Small intestine (tissue), 7 donors: ENCODE measurements at regions not wholly inside any gene's neighbourhood (a gene's known extent, or its start where the extent isn't known, plus 50 kb on each side); places are given as distances from the start of the nearest gene placed in this dataset.

ENCODE experiments used
- DNase-seq, 2 donors: peaks; one replicate each; pipeline versions ENCODE4 v3.0.0 to v3.0.0-alpha.2; 2013
- FAIRE-seq: peaks from 2 replicates; lab custom pipeline; 2012; peaks lifted over from hg19 to GRCh38; lab: Jason Lieb, UNC
- H3K27ac ChIP-seq, 3 donors: one replicate each; pipeline ENCODE4 v1.5.1; 2013; ENCODE audit warnings: low read length in 2 of 3, mild to moderate bottlenecking in 2 of 3, control low read depth in 1 of 3, inconsistent platforms in 1 of 3, low read depth in 1 of 3, moderate library complexity in 1 of 3
- H3K27me3 ChIP-seq, 3 donors: one replicate each; pipeline ENCODE4 v1.6.1; 2013; ENCODE audit warnings: low read length in 3 of 3, inconsistent platforms in 1 of 3; ENCODE audit not compliant: control insufficient read depth in 3 of 3, insufficient read depth in 3 of 3
- H3K36me3 ChIP-seq, 3 donors: one replicate each; pipeline ENCODE4 v1.6.1; 2013; ENCODE audit warnings: low read length in 3 of 3, inconsistent platforms in 1 of 3, low read depth in 1 of 3, mild to moderate bottlenecking in 1 of 3, moderate library complexity in 1 of 3; ENCODE audit not compliant: control insufficient read depth in 3 of 3, insufficient read depth in 2 of 3
- H3K4me1 ChIP-seq, 3 donors: one replicate each; pipeline ENCODE4 v1.6.1; 2013; ENCODE audit warnings: low read length in 2 of 3, inconsistent platforms in 1 of 3, low read depth in 1 of 3, mild to moderate bottlenecking in 1 of 3, moderate library complexity in 1 of 3; ENCODE audit not compliant: control insufficient read depth in 3 of 3, insufficient read depth in 2 of 3
- H3K4me3 ChIP-seq, 3 donors: one replicate each; pipeline ENCODE4 v1.5.1; 2013; ENCODE audit warnings: low read length in 3 of 3, control low read depth in 1 of 3, inconsistent platforms in 1 of 3, low read depth in 1 of 3, mild to moderate bottlenecking in 1 of 3, moderate library complexity in 1 of 3
- H3K9me3 ChIP-seq, 2 donors: one replicate each; pipeline ENCODE4 v1.6.1; 2013; ENCODE audit warnings: low read depth in 1 of 2, low read length in 1 of 2; ENCODE audit not compliant: control insufficient read depth in 2 of 2, insufficient read depth in 1 of 2
- WGBS, 3 donors: extraction: QIAGEN DNeasy Blood & Tissue Kit; methylation state at CpG; one replicate each; pipeline ENCODE4 v1.1.7; 2013; 5-methylcytosine and 5-hydroxymethylcytosine counted together
- donor health status: healthy with polysubstance abuse.
- donor health status: control.
- donor health status: control.
- donor health status: Bipolar disorder and iron deficiency.
- donor health status: healthy.

DNA sequence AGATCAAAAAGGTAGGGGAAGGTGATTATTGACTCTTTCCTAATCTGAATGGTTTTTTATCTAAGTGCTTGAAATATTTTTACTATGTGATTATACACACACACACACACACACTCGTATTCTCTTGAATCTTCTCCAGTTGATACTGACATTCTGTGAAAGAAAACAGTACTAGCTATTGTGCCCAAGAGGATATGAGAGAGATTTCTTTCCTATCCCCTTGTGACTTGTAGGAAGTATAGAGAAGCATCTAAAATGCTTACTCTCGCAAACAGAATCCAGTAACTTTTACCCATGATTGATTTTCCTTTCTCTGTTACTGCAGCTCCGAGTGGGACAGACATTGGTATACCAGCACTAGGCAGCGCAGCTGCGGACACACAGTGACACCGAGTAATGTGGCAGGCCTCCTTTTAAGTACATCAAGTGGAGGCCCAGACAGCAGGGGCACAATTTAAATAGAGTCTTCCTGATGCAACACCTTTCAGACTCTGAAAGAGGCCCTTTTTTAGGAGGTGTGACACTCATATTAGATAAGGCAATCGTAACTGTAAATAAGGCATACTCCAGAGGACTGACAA is 421.0 kb upstream of the CNTN4 start:
- Histone ChIP-seq H3K27me3 (no peaks in the 10 kb centered on the region), H3K9me3 (peaks cover 0 to 7% of the 10 kb centered on the region in 2 donors), H3K4me3 (no peak overlapping the region), H3K4me1 (no peaks in the 10 kb centered on the region), H3K27ac (no peak overlapping the region), H3K36me3 (no peaks in the 10 kb centered on the region)
- no peak for DNase-seq
- WGBS, 3 donors: 49 to 61% (median 54%) methylated on average over 7 of the region's 7 CpGs
- FAIRE-seq: no peak

DNA sequence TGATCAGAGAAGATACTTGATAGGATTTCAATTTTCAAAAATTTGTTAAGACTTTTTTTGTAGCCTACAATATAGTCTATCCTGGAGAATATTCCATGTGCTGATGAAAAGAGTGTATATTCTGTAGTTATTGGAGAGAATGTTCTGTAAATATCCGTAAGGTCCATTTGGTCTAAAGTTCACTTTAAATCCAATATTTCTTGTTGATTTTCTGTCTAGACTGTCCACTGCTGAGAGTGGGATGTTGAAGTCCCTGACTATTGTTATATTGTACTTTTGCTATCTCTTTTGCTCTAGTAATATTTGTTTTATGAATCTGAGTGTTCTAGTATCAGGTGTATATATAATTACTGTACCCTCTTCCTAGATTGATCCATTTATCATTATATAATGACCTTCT is 406.2 kb upstream of the CNTN4 start:
- DNase-seq (no peak), FAIRE-seq (no peak)
- Histone ChIP-seq H3K9me3 (peaks cover 0 to 5% of the 10 kb centered on the region in 2 donors), H3K27me3 (no peaks in the 10 kb centered on the region), H3K36me3 (no peaks in the 10 kb centered on the region), H3K27ac (no peak overlapping the region), H3K4me3 (no peak overlapping the region), H3K4me1 (no peaks in the 10 kb centered on the region)
- WGBS, 3 donors: 69 to 82% (median 71%) methylated on average over 1 of the region's 1 CpG

DNA sequence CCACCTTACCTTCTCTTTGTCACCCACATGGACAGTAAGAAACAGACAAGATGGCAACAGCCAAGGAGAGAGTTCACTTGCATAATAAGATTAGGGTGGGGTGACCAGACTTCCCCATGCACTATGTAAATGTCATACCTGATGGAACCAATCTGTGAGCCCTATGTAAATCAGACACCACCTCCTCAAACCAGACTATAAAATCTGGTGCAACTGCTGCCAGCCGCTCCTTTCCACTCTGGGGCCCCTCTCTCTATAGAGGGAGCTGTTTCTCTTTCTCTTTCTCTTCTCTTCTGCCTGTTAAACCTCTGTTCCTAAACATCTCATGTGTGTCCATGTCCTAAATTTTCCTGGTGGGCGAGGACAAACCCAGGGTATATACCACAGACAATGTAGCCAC is 405.5 kb upstream of the CNTN4 start:
- DNase-seq (no peak), FAIRE-seq (no peak)
- no peak overlapping the region for H3K27ac ChIP-seq
- H3K27me3 ChIP-seq: no peaks in the 10 kb centered on the region
- no peaks in the 10 kb centered on the region for H3K36me3 ChIP-seq
- 56 to 71% (median 56%) methylated on average over 2 of the region's 2 CpGs for WGBS, 3 donors
- H3K9me3 ChIP-seq: peaks cover 0 to 5% of the 10 kb centered on the region in 2 donors
- H3K4me3 ChIP-seq: no peak overlapping the region
- H3K4me1 ChIP-seq: no peaks in the 10 kb centered on the region

DNA sequence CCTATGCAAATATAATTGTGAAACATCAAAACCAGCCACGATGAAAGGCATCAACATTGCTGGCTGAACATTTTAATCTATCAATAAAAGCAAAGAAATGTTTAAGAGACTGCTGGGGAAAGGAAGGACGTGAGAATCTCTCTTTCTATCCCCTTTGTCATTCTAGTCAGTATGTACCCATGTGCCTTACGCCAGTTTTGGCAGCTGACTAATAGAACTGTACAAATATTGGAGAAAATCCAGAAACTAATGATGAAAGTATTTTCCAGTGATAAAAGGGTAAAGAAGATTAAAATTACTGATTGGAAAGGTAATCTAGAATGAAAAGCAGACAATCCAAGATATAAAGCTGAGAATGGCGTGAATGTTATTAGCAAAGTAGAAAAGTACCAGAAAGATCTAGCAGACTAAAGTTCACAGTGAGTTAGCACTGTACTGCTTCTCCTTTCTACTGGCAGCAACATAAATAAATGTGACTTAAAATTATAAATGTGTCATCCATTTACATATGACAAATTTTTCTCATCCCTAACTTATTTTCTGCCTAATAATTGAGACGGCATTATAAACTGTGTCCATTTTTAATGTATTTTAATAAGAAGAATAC is 401.9 kb upstream of the CNTN4 start:
- no peak for DNase-seq
- no peaks in the 10 kb centered on the region for H3K27me3 ChIP-seq
- H3K27ac ChIP-seq: no peak overlapping the region
- peaks cover 0 to 8% of the 10 kb centered on the region in 2 donors for H3K9me3 ChIP-seq
- no peak overlapping the region for H3K4me3 ChIP-seq
- no peaks in the 10 kb centered on the region for H3K4me1 ChIP-seq
- H3K36me3 ChIP-seq: no peaks in the 10 kb centered on the region
- FAIRE-seq: no peak
- WGBS, 3 donors: 40 to 52% (median 47%) methylated on average over 5 of the region's 5 CpGs

- WGBS, 3 donors: 88 to 93% (median 89%) methylated on average over 17 of the region's 17 CpGs
- Histone ChIP-seq H3K4me3 (no peak overlapping the region), H3K27me3 (no peaks in the 10 kb centered on the region), H3K36me3 (no peaks in the 10 kb centered on the region), H3K27ac (no peak overlapping the region), H3K4me1 (no peaks in the 10 kb centered on the region), H3K9me3 (peaks cover 0 to 4% of the 10 kb centered on the region in 2 donors)
- no peak for DNase-seq
- no peak for FAIRE-seq
Measured at GRCh38 chr3:1699361-1699920, 399.2 kb upstream of the CNTN4 start.

DNA sequence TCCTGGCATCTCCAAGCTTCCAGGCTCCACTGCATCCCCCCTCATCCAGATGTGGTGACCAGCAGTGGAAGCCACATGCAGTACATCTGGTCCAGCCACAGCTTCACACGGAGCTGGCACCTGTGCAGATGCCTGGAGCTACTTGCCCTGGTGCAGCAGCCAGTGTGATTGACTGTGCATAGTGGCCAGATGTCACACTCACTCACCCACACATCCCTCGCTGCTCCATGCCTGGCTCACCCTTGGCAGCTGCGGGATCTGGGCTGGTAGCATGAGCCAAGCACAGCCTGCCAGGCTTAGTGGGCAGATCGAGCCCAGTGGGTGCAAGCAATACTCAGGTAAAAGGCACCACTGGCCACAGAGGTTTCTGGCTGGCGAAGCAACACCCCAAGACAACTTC is 398.0 kb upstream of the CNTN4 start:
- H3K9me3 ChIP-seq: peaks cover 0 to 8% of the 10 kb centered on the region in 2 donors
- FAIRE-seq (no peak), DNase-seq (no peak)
- H3K27me3 ChIP-seq: no peaks in the 10 kb centered on the region
- H3K36me3 ChIP-seq: no peaks in the 10 kb centered on the region
- no peaks in the 10 kb centered on the region for H3K4me1 ChIP-seq
- 79 to 88% (median 87%) methylated on average over 5 of the region's 5 CpGs for WGBS, 3 donors
- no peak overlapping the region for H3K27ac ChIP-seq
- H3K4me3 ChIP-seq: no peak overlapping the region

DNA sequence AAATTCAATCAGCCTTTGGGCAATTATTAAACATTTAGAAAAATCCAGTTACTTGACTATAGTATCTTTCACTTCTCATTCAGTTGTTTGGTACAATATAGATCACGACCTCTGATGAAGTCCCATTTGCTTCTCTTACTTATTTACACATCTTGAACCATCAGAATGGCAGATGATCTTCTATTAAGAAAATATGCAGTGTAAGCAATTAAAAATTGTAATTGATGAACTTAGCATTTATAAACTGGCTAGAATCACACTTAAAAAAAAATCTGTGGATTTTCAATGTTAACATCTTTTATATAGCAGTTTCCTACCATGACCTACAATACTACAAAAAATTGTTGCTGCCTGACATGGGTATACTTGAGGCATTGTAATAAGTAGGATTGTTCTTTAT is 395.5 kb upstream of the CNTN4 start:
- WGBS, 3 donors: 17 to 63% (median 30%) methylated on average over 1 of the region's 1 CpG

GRCh38 chr3:1710663-1711062 is 388.0 kb upstream of the CNTN4 start:
- 78 to 87% (median 79%) methylated on average over 11 of the region's 11 CpGs for WGBS, 3 donors
- Histone ChIP-seq H3K27me3 (no peaks in the 10 kb centered on the region), H3K27ac (no peak overlapping the region), H3K4me3 (no peak overlapping the region), H3K4me1 (no peaks in the 10 kb centered on the region), H3K9me3 (peaks cover 0 to 21% of the 10 kb centered on the region in 2 donors), H3K36me3 (no peaks in the 10 kb centered on the region)
- no peak for FAIRE-seq
- no peak for DNase-seq

More for the DNA sequence above, 395.5 kb upstream of the CNTN4 start:
- H3K9me3 ChIP-seq: peaks cover 0 to 17% of the 10 kb centered on the region in 2 donors
- H3K27ac ChIP-seq: no peak overlapping the region
- DNase-seq (no peak), FAIRE-seq (no peak)
- H3K4me1 ChIP-seq: no peaks in the 10 kb centered on the region
- H3K4me3 ChIP-seq: no peak overlapping the region
- no peaks in the 10 kb centered on the region for H3K36me3 ChIP-seq
- H3K27me3 ChIP-seq: no peaks in the 10 kb centered on the region
